ENCODE measurements at regions not wholly inside any gene's neighbourhood (a gene's known extent, or its start where the extent isn't known, plus 50 kb on each side); places are given as distances from the start of the nearest gene placed in this dataset.

DNA sequence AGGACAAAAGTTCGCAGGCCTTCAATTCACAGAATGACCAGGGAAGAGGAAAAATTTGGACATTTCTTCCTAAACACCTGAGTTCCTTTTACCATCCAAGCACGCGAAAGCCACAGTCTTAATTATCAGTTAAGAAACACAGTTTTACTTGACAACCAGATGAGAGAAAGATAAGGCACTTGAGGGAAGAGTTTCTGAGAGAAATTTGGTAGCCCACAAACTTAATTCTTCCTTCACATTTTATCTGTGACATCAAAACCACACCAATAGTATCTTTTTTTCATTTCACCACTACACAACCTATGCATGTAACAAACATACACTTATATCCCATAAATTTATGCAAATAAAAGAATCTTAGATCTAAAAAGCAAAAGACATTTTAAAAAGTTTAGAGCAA, 326.6 kb downstream of the MZT1 start:
- TF ChIP-seq, protein P1, sequence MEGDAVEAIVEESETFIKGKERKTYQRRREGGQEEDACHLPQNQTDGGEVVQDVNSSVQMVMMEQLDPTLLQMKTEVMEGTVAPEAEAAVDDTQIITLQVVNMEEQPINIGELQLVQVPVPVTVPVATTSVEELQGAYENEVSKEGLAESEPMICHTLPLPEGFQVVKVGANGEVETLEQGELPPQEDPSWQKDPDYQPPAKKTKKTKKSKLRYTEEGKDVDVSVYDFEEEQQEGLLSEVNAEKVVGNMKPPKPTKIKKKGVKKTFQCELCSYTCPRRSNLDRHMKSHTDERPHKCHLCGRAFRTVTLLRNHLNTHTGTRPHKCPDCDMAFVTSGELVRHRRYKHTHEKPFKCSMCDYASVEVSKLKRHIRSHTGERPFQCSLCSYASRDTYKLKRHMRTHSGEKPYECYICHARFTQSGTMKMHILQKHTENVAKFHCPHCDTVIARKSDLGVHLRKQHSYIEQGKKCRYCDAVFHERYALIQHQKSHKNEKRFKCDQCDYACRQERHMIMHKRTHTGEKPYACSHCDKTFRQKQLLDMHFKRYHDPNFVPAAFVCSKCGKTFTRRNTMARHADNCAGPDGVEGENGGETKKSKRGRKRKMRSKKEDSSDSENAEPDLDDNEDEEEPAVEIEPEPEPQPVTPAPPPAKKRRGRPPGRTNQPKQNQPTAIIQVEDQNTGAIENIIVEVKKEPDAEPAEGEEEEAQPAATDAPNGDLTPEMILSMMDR (IDR thresholded peaks at IDR 0.05; ENCODE audit: insufficient read depth, low read length): no peak
- TF ChIP-seq SPI1 (IDR thresholded peaks at IDR 0.05; ENCODE audit: borderline replicate concordance, low read depth) (no peak), POLR2AphosphoS5 (IDR thresholded peaks at IDR 0.05; ENCODE audit: low read depth) (no peak), GABPA (IDR thresholded peaks at IDR 0.05; ENCODE audit: low read depth) (no peak)
- TF ChIP-seq, protein P2, sequence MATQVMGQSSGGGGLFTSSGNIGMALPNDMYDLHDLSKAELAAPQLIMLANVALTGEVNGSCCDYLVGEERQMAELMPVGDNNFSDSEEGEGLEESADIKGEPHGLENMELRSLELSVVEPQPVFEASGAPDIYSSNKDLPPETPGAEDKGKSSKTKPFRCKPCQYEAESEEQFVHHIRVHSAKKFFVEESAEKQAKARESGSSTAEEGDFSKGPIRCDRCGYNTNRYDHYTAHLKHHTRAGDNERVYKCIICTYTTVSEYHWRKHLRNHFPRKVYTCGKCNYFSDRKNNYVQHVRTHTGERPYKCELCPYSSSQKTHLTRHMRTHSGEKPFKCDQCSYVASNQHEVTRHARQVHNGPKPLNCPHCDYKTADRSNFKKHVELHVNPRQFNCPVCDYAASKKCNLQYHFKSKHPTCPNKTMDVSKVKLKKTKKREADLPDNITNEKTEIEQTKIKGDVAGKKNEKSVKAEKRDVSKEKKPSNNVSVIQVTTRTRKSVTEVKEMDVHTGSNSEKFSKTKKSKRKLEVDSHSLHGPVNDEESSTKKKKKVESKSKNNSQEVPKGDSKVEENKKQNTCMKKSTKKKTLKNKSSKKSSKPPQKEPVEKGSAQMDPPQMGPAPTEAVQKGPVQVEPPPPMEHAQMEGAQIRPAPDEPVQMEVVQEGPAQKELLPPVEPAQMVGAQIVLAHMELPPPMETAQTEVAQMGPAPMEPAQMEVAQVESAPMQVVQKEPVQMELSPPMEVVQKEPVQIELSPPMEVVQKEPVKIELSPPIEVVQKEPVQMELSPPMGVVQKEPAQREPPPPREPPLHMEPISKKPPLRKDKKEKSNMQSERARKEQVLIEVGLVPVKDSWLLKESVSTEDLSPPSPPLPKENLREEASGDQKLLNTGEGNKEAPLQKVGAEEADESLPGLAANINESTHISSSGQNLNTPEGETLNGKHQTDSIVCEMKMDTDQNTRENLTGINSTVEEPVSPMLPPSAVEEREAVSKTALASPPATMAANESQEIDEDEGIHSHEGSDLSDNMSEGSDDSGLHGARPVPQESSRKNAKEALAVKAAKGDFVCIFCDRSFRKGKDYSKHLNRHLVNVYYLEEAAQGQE (IDR thresholded peaks at IDR 0.05; ENCODE audit: insufficient replicate concordance, low read depth): no peak
- no peak for DNase-seq (ENCODE audit: low read depth in 1 of 2, low spot score in 1 of 2)
- Histone ChIP-seq H3K27ac (replicated peaks) (no peak overlapping the region), H3K4me3 (replicated peaks; ENCODE audit: insufficient read depth, low read length) (no peak overlapping the region), H3K27me3 (ENCODE audit: insufficient read depth, poor library complexity, severe bottlenecking) (no peaks in the 10 kb centered on the region)

DNA sequence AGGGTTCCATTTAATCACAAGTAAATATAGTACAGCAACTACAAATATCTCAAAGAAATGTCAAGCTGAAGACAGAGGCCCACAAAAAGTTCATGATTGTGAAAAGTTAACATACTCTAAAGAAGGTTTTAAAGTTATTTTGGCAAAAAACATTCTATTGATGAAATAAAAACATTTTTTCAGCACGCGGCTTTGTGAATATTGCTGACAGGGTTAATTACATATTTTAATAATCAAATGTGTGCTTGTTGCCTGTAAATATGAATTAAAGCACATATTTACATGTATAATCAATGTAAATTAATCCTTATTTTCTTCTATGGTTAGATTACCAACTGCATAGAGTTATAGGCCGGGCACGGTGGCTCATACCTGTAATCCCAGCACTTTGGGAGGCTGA, 328.1 kb downstream of the MZT1 start:
- Histone ChIP-seq H3K27ac (replicated peaks) (no peak overlapping the region), H3K4me3 (replicated peaks; ENCODE audit: insufficient read depth, low read length) (no peak overlapping the region), H3K27me3 (ENCODE audit: insufficient read depth, poor library complexity, severe bottlenecking) (no peaks in the 10 kb centered on the region)
- no peak for DNase-seq (ENCODE audit: low read depth in 1 of 2, low spot score in 1 of 2)
- no peak for TF ChIP-seq SPI1 (IDR thresholded peaks at IDR 0.05; ENCODE audit: borderline replicate concordance, low read depth)
- no peak for TF ChIP-seq GABPA (IDR thresholded peaks at IDR 0.05; ENCODE audit: low read depth)
- TF ChIP-seq, protein P1 (IDR thresholded peaks at IDR 0.05; ENCODE audit: insufficient read depth, low read length): no peak
- TF ChIP-seq POLR2AphosphoS5 (IDR thresholded peaks at IDR 0.05; ENCODE audit: low read depth): no peak
- TF ChIP-seq, protein P2 (IDR thresholded peaks at IDR 0.05; ENCODE audit: insufficient replicate concordance, low read depth): no peak

DNA sequence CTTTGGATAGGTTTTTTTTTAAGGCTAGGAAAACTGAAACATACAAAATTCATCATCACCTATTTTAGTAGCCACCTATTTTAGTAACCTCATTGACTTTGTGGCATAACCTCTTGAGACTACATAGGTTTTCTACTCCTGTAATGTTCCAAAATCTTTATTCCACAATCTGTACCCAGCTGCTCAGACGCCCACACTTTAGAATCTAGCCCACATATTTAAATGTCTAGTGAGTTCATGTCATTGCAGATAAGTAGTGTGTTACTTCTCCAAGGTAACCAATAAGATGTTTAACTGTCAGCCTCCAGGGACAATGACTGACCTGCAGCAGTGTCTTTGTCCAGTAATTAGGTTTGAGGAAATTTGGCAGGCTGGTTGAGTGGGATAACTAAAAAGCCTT, 330.2 kb downstream of the MZT1 start:
- DNase-seq (ENCODE audit: low read depth in 1 of 2, low spot score in 1 of 2): no peak
- H3K27me3 ChIP-seq (ENCODE audit: insufficient read depth, poor library complexity, severe bottlenecking): no peaks in the 10 kb centered on the region
- H3K4me3 ChIP-seq (replicated peaks; ENCODE audit: insufficient read depth, low read length): no peak overlapping the region
- TF ChIP-seq, protein P1 (IDR thresholded peaks at IDR 0.05; ENCODE audit: insufficient read depth, low read length): no peak
- TF ChIP-seq, protein P2 (IDR thresholded peaks at IDR 0.05; ENCODE audit: insufficient replicate concordance, low read depth): no peak
- TF ChIP-seq POLR2AphosphoS5 (IDR thresholded peaks at IDR 0.05; ENCODE audit: low read depth) (no peak), GABPA (IDR thresholded peaks at IDR 0.05; ENCODE audit: low read depth) (no peak), SPI1 (IDR thresholded peaks at IDR 0.05; ENCODE audit: borderline replicate concordance, low read depth) (no peak)
- H3K27ac ChIP-seq (replicated peaks): no peak overlapping the region
